ENCODE measurements at regions not wholly inside any gene's neighbourhood (a gene's known extent, or its start where the extent isn't known, plus 50 kb on each side); places are given as distances from the start of the nearest gene placed in this dataset.

- no peak overlapping the region for H3K4me3 ChIP-seq (ENCODE audit: control insufficient read depth, low read depth, low read length)
- no peak for TF ChIP-seq CTCF (conservative IDR thresholded peaks at IDR 0.05; ENCODE audit: control insufficient read depth, insufficient read depth, low read depth, low read length)
- no peak for DNase-seq (ENCODE audit: low read depth)
These were observed 1893.3 kb upstream of the WWC1 start for GRCh38 chr5:166398131-166398530.

- no peak for TF ChIP-seq CTCF (conservative IDR thresholded peaks at IDR 0.05; ENCODE audit: control insufficient read depth, insufficient read depth, low read depth, low read length)
- DNase-seq (ENCODE audit: low read depth), result no peak
- H3K4me3 ChIP-seq (ENCODE audit: control insufficient read depth, low read depth, low read length), result no peak overlapping the region
These were observed 1891.7 kb upstream of the WWC1 start for GRCh38 chr5:166399781-166400180.

GRCh38 chr5:166401391-166401790 is 1890.1 kb upstream of the WWC1 start:
- DNase-seq (ENCODE audit: low read depth), result no peak
- TF ChIP-seq CTCF (conservative IDR thresholded peaks at IDR 0.05; ENCODE audit: control insufficient read depth, insufficient read depth, low read depth, low read length), result no peak
- H3K4me3 ChIP-seq (ENCODE audit: control insufficient read depth, low read depth, low read length), result no peak overlapping the region

GRCh38 chr5:166412191-166412590 is 1879.3 kb upstream of the WWC1 start:
- no peak for DNase-seq (ENCODE audit: low read depth)
- TF ChIP-seq CTCF (conservative IDR thresholded peaks at IDR 0.05; ENCODE audit: control insufficient read depth, insufficient read depth, low read depth, low read length), result no peak
- H3K4me3 ChIP-seq (ENCODE audit: control insufficient read depth, low read depth, low read length), result no peak overlapping the region

GRCh38 chr5:166427211-166427610 is 1864.2 kb upstream of the WWC1 start:
- TF ChIP-seq CTCF (conservative IDR thresholded peaks at IDR 0.05; ENCODE audit: control insufficient read depth, insufficient read depth, low read depth, low read length), result no peak
- H3K4me3 ChIP-seq (ENCODE audit: control insufficient read depth, low read depth, low read length), result no peak overlapping the region
- DNase-seq (ENCODE audit: low read depth), result no peak

- no peak for TF ChIP-seq CTCF (conservative IDR thresholded peaks at IDR 0.05; ENCODE audit: control insufficient read depth, insufficient read depth, low read depth, low read length)
- DNase-seq (ENCODE audit: low read depth), result no peak
- H3K4me3 ChIP-seq (ENCODE audit: control insufficient read depth, low read depth, low read length), result no peak overlapping the region
These were observed 1863.1 kb upstream of the WWC1 start for GRCh38 chr5:166428264-166428803.
